Head of caudate nucleus (tissue), 42 donors: ENCODE measurements at regions not wholly inside any gene's neighbourhood (a gene's known extent, or its start where the extent isn't known, plus 50 kb on each side); places are given as distances from the start of the nearest gene placed in this dataset.

Experiments
- DNase-seq, 42 donors: peaks; one replicate each; pipeline versions ENCODE4 v3.0.0 to v3.0.0-alpha.2; 2020 to 2021; ENCODE audit warnings: mixed read lengths in 7 of 42
- intact Hi-C: fragments of 100-400 bp; cut with DNase I; formaldehyde crosslinking; loops from one replicate; pipeline ENCODE4 v1.15.0; 2022

DNA sequence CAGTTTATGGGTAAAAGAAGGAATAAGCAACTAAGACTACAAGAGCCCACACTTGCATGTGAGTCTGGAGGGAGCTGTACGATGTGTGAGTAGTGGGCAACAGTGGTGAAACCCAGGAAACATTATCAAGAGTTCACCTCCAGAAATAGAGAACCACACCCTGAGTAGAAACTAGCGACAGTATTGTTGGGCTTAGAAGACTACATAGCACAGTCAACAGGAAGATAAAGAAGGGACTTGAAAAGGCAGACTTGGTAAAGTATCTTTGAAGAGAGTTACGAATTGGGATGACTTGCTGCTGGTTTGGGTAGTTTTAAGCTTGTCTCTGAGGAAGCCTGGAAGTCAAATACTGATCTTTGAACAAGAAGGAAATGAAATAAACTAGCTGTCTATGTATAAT is 223.2 kb upstream of the GNAI1 start:
- intact Hi-C loops = no loop called here
- no peak for DNase-seq

DNA sequence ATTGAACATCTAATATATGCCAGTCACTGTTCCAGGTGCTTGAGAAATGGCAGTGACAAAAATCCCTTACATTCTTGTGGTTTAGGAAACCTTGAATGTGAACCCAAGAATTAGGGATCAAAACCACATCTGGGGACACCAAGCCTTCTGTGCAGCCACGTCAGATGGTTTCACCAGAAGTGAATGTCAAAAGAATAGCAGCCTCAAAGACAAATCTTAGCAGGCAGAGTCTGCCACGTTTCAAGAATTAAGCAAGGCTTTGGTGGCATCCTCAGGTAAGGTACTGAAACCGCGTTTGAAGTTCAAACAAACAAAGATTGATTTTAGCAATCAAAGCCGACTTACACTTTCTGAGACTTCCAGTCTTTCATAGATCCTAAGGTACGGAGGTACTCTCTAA is 225.5 kb upstream of the GNAI1 start:
- intact Hi-C loops = no loop called here
- no peak for DNase-seq

GRCh38 chr7:79897166-79897565 is 237.5 kb upstream of the GNAI1 start:
- intact Hi-C loops = no loop called here
- DNase-seq = no peak

DNA sequence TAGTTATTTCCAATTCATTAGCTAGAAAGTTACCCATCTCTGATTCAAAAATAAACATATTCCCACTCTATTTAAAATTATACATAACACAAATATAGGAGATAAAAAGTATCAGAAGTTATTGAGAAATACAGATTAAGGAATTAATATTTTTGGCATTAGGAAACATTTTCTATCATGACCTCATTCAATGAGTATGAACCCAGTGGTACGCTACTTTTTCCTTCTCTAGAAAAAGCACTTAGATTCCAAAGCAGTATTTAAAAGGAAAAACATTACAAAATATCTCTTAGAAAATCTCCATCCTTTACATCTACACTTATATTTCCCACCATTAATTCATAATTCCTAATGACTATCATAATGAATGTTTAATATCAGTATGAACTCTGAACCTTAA is 240.6 kb upstream of the GNAI1 start:
- DNase-seq = no peak
- intact Hi-C loops = no loop called here

- intact Hi-C loops = no loop called here
- DNase-seq = no peak
These were observed 251.7 kb upstream of the GNAI1 start for GRCh38 chr7:79882922-79883321.

GRCh38 chr7:79880312-79880711 is 254.3 kb upstream of the GNAI1 start:
- intact Hi-C loops = no loop called here
- no peak for DNase-seq

DNA sequence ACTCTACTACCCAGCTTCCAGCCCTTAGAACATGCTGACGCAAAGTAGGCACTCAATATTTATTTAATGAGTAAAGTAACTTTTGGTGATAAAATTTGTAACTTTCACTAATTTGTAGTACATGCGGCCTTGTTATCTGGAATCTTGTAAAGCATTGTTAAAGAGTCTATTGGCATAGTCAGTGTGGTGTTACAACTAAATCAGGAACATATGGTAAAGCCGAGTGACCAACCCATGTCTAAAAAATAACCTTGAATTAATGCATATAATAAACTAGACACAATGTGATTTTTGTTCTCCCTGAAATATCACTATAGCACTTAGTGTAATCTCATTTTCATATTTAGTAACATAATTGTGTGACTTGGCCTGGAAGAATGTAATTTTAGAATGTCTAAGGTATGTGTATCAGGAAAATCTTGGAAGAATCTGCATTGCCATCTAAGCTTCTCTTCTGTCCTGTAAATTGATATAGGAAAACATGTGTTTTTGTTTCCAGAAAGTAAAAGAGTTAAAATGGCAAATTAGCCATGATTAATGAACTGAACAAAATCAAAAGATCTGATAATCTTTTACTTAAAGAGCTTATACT is 256.7 kb upstream of the GNAI1 start:
- intact Hi-C loops = no loop called here
- DNase-seq = no peak

GRCh38 chr7:79876848-79877252 is 257.8 kb upstream of the GNAI1 start:
- intact Hi-C loops = no loop called here
- DNase-seq = no peak

DNA sequence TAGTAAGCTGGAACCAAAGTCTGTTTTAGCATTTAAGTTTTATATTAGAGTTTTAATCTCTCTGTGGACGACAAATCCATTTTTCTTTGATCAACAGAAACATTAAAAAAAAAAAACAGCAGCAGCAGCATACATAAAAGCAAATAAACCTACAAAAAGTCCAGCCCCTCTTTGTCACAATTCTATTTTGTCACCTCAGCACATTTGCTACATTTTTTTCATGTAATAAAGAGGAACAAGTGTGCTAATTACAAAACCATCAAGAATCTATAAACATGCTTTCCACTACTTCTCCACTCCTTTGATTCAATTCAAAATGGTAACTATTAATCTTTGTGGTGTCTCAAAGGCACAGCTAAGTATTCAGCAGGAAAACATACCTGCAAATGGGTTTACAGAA is 259.8 kb upstream of the GNAI1 start:
- intact Hi-C loops = no loop called here

DNA sequence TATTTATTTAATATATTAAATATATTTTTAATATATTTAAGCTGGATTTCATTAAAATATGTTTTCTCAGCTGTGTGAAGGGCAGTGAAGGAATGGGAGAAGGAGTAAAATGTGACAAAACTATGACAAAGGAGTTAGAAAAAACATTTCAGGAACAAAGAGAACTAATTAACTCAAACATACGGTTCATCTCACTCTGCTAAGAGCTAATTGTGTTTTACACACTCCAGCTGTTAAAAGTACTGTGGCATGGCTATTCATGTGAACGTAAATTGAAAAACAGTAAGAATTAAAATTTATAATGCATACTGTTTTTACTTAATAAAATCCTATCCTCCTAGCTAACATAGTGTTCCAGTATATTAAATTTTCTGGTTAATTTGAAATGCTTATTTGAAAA is 262.5 kb upstream of the GNAI1 start:
- intact Hi-C loops = no loop called here
- no peak for DNase-seq

More for the DNA sequence above, 259.8 kb upstream of the GNAI1 start:
- no peak for DNase-seq

GRCh38 chr7:79868010-79868409 is 266.6 kb upstream of the GNAI1 start:
- DNase-seq = no peak
- intact Hi-C loops = no loop called here

- intact Hi-C loops = no loop called here
These were observed 272.0 kb upstream of the GNAI1 start for GRCh38 chr7:79862447-79863210.

DNA sequence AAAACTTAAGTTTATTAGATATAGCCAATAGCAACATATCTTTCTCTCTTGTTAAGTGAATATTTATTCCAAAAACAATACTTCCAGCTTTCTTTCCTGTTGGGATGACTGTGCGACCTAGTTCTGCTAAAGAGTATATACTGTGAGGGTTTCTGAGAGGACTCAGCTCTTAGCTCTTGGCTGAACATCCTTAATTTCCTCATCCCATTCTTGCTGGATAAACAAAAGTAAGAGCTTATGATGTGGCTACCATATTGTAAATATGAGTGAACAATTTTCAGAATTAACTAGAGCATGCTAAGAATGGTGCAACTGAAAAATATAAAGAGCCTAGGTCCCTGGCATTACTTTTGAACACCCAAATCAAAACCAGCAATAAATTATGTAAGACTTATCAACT is 279.5 kb upstream of the GNAI1 start:
- intact Hi-C loops = no loop called here

More at GRCh38 chr7:79862447-79863210, 272.0 kb upstream of the GNAI1 start:
- no peak for DNase-seq

GRCh38 chr7:79854621-79855020 is 280.0 kb upstream of the GNAI1 start:
- intact Hi-C loops = no loop called here
- no peak for DNase-seq

More for the DNA sequence above, 279.5 kb upstream of the GNAI1 start:
- DNase-seq = no peak

DNA sequence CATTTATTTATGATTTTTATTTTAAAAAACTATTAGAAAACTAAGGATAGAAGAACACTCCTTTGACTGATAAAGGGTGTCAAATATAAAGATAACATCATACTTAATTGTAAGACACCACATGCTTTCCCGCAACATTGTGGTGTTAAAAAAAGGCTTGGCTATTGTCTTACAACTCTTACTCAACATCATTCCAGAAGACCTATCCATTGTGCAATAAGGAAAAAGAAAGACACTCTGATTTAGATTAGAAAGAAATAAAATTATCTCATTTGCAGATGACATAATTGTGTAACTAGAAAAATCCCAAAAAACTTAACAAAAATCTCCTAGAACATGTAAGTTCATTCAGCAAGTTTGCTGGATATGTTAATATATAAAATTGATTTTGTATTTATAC is 296.7 kb upstream of the GNAI1 start:
- intact Hi-C loops = no loop called here

DNA sequence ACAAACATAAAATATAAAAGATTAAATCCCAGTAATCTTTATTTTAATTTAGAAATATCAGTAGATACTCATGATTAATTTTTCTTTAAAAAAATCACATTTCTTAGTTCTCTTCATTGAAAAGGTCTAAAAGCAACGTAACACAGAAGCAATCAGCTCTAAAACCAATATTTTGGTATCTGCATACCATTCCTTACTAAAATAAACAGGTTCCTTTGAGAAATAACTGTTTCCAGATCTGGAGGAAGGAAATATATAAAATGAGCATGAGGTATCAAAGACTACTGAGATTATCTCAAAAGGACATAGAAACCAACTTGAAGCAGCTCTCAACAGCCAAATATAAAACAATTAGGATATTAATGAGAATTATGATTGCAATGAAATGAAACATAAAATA is 301.0 kb upstream of the GNAI1 start:
- intact Hi-C loops = no loop called here
- DNase-seq = no peak

More for the DNA sequence above, 296.7 kb upstream of the GNAI1 start:
- DNase-seq = no peak

DNA sequence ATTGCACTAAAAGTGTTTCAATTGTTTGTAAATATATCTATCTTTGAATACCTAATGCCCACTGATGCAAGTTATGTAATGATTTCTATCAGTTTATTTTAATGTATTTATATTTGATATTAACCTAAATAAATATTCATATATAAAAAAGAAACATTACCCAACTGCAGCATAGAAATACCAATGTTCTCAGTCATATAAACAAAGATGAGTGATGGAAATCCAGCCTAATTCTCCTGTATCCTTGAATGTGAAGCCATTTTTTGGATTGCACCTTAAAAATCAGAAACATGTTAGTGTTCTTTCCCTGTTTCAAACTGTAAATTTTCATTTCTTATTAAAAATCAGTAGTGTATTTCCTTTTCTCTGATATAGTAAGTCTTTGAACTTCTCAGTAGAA is 305.8 kb upstream of the GNAI1 start:
- DNase-seq = no peak
- intact Hi-C loops = no loop called here

DNA sequence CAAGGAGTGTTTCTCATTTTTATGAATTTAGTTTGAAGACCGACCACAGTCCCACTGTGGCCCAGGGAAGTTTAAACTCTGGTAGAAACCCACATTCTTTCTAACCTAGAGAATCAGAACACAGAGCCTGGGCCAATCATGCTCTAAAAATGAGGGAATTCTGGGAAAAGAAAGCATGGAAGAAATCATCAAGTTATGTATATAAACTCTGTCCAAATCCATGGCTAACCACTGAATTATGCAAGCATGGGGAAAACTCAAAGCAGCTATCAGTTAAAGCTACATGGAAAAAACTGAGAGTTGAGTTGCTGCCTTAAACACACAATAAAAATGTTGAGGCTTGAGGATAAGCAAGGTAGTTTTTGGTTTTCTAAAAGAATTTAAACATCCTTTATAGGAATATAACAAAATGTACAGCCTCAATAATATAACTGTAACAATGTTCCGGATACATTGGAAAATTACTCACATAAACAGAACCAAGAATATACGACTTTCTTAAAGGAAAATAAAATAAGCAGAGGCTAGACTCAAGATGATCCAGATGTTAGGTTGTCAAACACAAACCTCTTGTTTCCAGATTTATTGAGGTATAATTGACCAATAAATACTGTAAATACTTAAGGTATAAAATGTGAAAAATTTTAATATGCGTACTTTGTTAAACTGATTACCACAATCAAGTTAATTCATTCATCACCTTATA is 311.2 kb upstream of the GNAI1 start:
- no peak for DNase-seq
- intact Hi-C loops = no loop called here

GRCh38 chr7:79822620-79823240 is 311.9 kb upstream of the GNAI1 start:
- DNase-seq = no peak
- intact Hi-C loops = no loop called here

DNA sequence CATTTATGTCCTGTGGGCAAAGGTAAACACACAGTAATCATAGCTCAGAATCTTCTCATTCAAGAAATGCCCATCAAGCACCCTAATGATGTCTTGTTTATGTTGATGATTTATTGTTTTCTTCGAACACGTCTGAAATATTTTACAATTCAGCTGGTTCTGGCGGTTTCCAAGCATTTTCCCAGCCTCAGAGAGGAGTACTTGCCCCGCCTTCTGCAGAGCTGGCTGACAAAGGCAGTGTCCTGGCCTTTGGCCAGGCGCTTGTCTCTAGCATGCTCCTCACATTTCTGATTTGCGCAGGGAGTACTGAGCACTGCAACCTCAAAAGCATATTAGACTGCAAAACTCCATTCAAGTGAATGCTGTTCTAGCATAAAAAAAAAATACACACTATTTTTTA is 314.2 kb upstream of the GNAI1 start:
- intact Hi-C loops = no loop called here
- peak in 41 of 42 donors; percentile 12 to 78 (median 38) for DNase-seq
